Suprapubic skin (tissue), 4 donors: ENCODE measurements at regions not wholly inside any gene's neighbourhood (a gene's known extent, or its start where the extent isn't known, plus 50 kb on each side); places are given as distances from the start of the nearest gene placed in this dataset.

ENCODE experiments used
- DNase-seq, 2 donors: peaks; one replicate each; pipeline ENCODE4 v3.0.0-alpha.2; 2019; ENCODE audit warnings: low spot score in 2 of 2
- H3K27ac ChIP-seq: fragments of 200-600 bp; sonication (generic); one replicate; pipeline ENCODE4 v1.5.1; 2019
- H3K27me3 ChIP-seq: fragments of 200-600 bp; sonication (generic); one replicate; pipeline ENCODE4 v1.5.1; 2019
- H3K36me3 ChIP-seq: fragments of 200-600 bp; sonication (generic); one replicate; pipeline ENCODE4 v1.5.1; 2019
- H3K4me1 ChIP-seq: fragments of 200-600 bp; sonication (generic); one replicate; pipeline ENCODE4 v1.5.1; 2019
- H3K4me3 ChIP-seq: fragments of 200-600 bp; sonication (generic); one replicate; pipeline ENCODE4 v1.5.1; 2019; ENCODE audit warnings: mild to moderate bottlenecking
- H3K9me3 ChIP-seq: fragments of 200-600 bp; sonication (generic); one replicate; pipeline ENCODE4 v1.5.1; 2019
- EP300 ChIP-seq: sonication (generic); formaldehyde crosslinking; IDR thresholded peaks from one replicate; pipeline ENCODE4 v1.6.1; 2017; ENCODE audit warnings: antibody characterized with exemption
- POLR2A ChIP-seq, 2 donors: fragments of 450-650 bp; IDR thresholded peaks; one replicate each; pipeline ENCODE4 v1.6.1; 2017; ENCODE audit warnings: antibody characterized with exemption in 2 of 2, mild to moderate bottlenecking in 2 of 2, moderate library complexity in 2 of 2
- POLR2AphosphoS5 ChIP-seq, 3 donors: sonication (generic); formaldehyde crosslinking; IDR thresholded peaks; one replicate each; pipeline ENCODE4 v1.6.1; 2017; ENCODE audit warnings: antibody characterized with exemption in 3 of 3
- WGBS: methylation state at CpG from one replicate; pipeline ENCODE4 v1.1.5; 2018; 5-methylcytosine and 5-hydroxymethylcytosine counted together
- TF ChIP-seq, protein P1 (sequence below), 2 donors: fragments of 200-600 bp in 1 of 2; fragments of 450-650 bp in 1 of 2; sonication (generic) in 1 of 2; IDR thresholded peaks; one replicate each; pipeline ENCODE4 v1.5.1; 2016 to 2019; ENCODE audit warnings: antibody characterized with exemption in 2 of 2, mild to moderate bottlenecking in 1 of 2, moderate library complexity in 1 of 2

DNA sequence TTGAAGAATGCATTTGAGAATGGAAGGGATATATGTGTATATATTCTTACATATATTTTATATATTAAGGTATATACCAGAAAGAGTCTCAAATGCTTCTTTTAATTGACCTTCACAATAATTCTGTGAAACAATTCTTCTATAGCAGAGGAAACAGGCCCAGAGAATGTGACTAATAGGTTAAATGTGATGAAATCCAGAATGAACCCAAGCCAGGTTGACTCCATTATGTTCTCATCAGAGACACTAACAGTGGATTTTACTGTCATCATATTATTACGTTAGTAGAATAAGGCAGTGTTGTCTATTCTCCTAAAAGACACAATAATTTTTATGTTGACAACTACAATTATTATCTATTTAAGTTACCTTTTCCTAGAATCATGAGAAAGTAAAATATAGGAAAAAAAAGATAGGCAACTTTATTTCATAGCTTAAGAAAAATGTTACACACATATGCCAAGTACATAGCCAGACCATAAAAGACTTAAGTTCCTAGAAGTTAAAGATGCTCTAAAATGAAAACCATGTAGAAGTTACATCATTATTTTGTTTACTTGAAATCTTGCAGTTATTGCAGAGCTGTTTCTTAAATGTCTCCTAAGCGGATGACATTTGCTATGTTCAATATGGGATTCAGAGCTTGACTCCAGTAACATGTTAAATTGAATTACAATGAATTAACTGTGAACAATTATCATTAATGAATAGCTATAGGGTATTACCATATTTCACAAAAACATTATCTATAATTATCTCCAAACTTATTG, 56.2 kb upstream of the ANKRD50 start:
- Histone ChIP-seq H3K36me3 (no peaks in the 10 kb centered on the region), H3K27ac (no peak overlapping the region), H3K27me3 (no peaks in the 10 kb centered on the region), H3K9me3 (no peaks in the 10 kb centered on the region), H3K4me3 (no peak overlapping the region), H3K4me1 (no peaks in the 10 kb centered on the region)
- TF ChIP-seq POLR2AphosphoS5 (IDR thresholded peaks at IDR 0.05) (no peak), POLR2A (IDR thresholded peaks at IDR 0.05) (no peak), EP300 (no peak)
- TF ChIP-seq, protein P1, sequence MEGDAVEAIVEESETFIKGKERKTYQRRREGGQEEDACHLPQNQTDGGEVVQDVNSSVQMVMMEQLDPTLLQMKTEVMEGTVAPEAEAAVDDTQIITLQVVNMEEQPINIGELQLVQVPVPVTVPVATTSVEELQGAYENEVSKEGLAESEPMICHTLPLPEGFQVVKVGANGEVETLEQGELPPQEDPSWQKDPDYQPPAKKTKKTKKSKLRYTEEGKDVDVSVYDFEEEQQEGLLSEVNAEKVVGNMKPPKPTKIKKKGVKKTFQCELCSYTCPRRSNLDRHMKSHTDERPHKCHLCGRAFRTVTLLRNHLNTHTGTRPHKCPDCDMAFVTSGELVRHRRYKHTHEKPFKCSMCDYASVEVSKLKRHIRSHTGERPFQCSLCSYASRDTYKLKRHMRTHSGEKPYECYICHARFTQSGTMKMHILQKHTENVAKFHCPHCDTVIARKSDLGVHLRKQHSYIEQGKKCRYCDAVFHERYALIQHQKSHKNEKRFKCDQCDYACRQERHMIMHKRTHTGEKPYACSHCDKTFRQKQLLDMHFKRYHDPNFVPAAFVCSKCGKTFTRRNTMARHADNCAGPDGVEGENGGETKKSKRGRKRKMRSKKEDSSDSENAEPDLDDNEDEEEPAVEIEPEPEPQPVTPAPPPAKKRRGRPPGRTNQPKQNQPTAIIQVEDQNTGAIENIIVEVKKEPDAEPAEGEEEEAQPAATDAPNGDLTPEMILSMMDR (IDR thresholded peaks at IDR 0.05) = no peak
- 59% methylated on average over 2 of the region's 2 CpGs for WGBS
- DNase-seq = no peak

DNA sequence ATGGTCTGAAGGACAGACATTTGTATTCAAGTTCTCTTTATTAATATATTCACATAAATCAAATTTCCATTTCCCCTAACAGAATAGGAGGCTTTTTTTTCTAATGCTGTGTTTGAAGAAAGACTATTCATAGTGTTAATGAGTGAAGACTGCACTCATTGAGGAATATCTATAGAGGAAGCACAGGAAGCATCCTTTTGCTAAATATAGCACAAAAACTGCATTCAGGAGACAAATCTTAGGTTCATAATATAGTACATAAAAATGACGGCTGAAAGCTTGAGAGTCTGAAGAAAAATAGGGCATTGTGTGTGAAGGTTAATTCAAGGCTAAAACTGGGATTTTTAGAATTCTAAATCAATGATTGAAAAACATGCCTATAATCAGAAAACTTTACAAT, 50.4 kb upstream of the ANKRD50 start:
- H3K4me3 ChIP-seq = no peak overlapping the region
- no peak for TF ChIP-seq POLR2A (IDR thresholded peaks at IDR 0.05)
- TF ChIP-seq POLR2AphosphoS5 (IDR thresholded peaks at IDR 0.05) = no peak
- TF ChIP-seq, protein P1 (IDR thresholded peaks at IDR 0.05) = no peak
- no peak for TF ChIP-seq EP300
- H3K9me3 ChIP-seq = no peaks in the 10 kb centered on the region
- no peaks in the 10 kb centered on the region for H3K4me1 ChIP-seq
- no peak overlapping the region for H3K27ac ChIP-seq
- 70% methylated on average over 1 of the region's 1 CpG for WGBS
- no peak for DNase-seq
- H3K27me3 ChIP-seq = no peaks in the 10 kb centered on the region
- no peaks in the 10 kb centered on the region for H3K36me3 ChIP-seq
